ENCODE measurements at regions not wholly inside any gene's neighbourhood (a gene's known extent, or its start where the extent isn't known, plus 50 kb on each side); places are given as distances from the start of the nearest gene placed in this dataset.

GRCh38 chr2:75986617-75987016 lies 275.9 kb upstream of the GCFC2 start:
- TF ChIP-seq EZH2 (IDR thresholded peaks at IDR 0.05; ENCODE audit: borderline replicate concordance, low read depth, low read length, severe bottlenecking) (no peak), MAX (IDR thresholded peaks at IDR 0.05; ENCODE audit: insufficient read depth, insufficient read length) (no peak), CTCF (IDR thresholded peaks at IDR 0.05; ENCODE audit: extremely low read depth in 1 of 2, insufficient read depth in 1 of 2, low read depth in 1 of 2, low read length in 2 of 2) (no peak), POLR2A (IDR thresholded peaks at IDR 0.05; ENCODE audit: low read depth, low read length) (no peak), POLR2AphosphoS5 (IDR thresholded peaks at IDR 0.05; ENCODE audit: insufficient read depth, low read depth, low read length) (no peak), FOS (IDR thresholded peaks at IDR 0.05; ENCODE audit: borderline replicate concordance, insufficient read depth, low read length) (no peak)

All from endothelial cell of umbilical vein (primary cell).